Ascending aorta (tissue), 2 donors: ENCODE measurements at regions not wholly inside any gene's neighbourhood (a gene's known extent, or its start where the extent isn't known, plus 50 kb on each side); places are given as distances from the start of the nearest gene placed in this dataset.

ENCODE experiments used
- DNase-seq, 2 donors: peaks; one replicate each; pipeline ENCODE4 v3.0.0-alpha.2; 2019; ENCODE audit warnings: low spot score in 2 of 2
- H3K27ac ChIP-seq, 2 donors: fragments of 200-600 bp; sonication (generic); one replicate each; pipeline ENCODE4 v1.5.1; 2016 to 2017; ENCODE audit warnings: mild to moderate bottlenecking in 1 of 2
- H3K27me3 ChIP-seq: fragments of 200-600 bp; sonication (generic); one replicate; pipeline ENCODE4 v1.5.1; 2017
- H3K36me3 ChIP-seq, 2 donors: fragments of 200-600 bp; sonication (generic); one replicate each; pipeline ENCODE4 v1.5.1; 2016
- H3K4me1 ChIP-seq, 2 donors: fragments of 200-600 bp; sonication (generic); one replicate each; pipeline ENCODE4 v1.5.1; 2016 to 2017; ENCODE audit warnings: mild to moderate bottlenecking in 1 of 2
- H3K4me3 ChIP-seq, 2 donors: fragments of 200-600 bp; sonication (generic); one replicate each; pipeline ENCODE4 v1.5.1; 2016 to 2017; ENCODE audit warnings: mild to moderate bottlenecking in 1 of 2
- H3K9me3 ChIP-seq, 2 donors: fragments of 200-600 bp; sonication (generic); one replicate each; pipeline ENCODE4 v1.5.1; 2016
- intact Hi-C: fragments of 100-400 bp; cut with DNase I; formaldehyde crosslinking; loops from one replicate; pipeline ENCODE4 v1.15.1; 2023
- TF ChIP-seq, protein P1 (sequence below), 3 experiments: fragments of 200-600 bp in 2 of 3; fragments of 450-650 bp in 1 of 3; sonication (generic) in 2 of 3; IDR thresholded peaks; one replicate each; pipeline ENCODE4 v1.5.1; 2016 to 2019; ENCODE audit warnings: antibody characterized with exemption in 3 of 3, mild to moderate bottlenecking in 1 of 3, moderate library complexity in 1 of 3

DNA sequence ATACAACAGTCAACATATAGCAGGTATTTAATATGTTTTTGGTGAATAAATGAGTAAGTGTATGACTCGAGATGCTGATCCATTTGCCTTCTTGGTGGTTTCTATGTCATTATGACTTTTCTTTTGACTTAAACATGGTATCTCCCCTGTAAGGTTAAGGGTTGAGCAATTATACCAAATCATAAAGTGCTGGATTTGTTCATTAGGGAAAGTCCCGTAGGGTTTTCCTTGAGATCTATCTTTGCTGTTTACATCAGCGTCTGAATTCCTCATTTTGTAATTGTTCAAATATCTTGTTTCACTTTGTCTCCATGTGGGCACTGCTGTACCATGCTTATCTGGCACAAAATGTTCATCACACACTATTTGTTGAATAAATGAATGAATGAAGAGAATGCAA is 562.6 kb downstream of the EDEM1 start:
- H3K36me3 ChIP-seq, result no peaks in the 10 kb centered on the region
- intact Hi-C loops, result no loop called here
- no peak for DNase-seq
- no peak overlapping the region for H3K27ac ChIP-seq
- H3K4me3 ChIP-seq, result no peak overlapping the region
- no peaks in the 10 kb centered on the region for H3K27me3 ChIP-seq
- H3K9me3 ChIP-seq, result no peaks in the 10 kb centered on the region
- H3K4me1 ChIP-seq, result no peaks in the 10 kb centered on the region
- TF ChIP-seq, protein P1, sequence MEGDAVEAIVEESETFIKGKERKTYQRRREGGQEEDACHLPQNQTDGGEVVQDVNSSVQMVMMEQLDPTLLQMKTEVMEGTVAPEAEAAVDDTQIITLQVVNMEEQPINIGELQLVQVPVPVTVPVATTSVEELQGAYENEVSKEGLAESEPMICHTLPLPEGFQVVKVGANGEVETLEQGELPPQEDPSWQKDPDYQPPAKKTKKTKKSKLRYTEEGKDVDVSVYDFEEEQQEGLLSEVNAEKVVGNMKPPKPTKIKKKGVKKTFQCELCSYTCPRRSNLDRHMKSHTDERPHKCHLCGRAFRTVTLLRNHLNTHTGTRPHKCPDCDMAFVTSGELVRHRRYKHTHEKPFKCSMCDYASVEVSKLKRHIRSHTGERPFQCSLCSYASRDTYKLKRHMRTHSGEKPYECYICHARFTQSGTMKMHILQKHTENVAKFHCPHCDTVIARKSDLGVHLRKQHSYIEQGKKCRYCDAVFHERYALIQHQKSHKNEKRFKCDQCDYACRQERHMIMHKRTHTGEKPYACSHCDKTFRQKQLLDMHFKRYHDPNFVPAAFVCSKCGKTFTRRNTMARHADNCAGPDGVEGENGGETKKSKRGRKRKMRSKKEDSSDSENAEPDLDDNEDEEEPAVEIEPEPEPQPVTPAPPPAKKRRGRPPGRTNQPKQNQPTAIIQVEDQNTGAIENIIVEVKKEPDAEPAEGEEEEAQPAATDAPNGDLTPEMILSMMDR (IDR thresholded peaks at IDR 0.05), result no peak

DNA sequence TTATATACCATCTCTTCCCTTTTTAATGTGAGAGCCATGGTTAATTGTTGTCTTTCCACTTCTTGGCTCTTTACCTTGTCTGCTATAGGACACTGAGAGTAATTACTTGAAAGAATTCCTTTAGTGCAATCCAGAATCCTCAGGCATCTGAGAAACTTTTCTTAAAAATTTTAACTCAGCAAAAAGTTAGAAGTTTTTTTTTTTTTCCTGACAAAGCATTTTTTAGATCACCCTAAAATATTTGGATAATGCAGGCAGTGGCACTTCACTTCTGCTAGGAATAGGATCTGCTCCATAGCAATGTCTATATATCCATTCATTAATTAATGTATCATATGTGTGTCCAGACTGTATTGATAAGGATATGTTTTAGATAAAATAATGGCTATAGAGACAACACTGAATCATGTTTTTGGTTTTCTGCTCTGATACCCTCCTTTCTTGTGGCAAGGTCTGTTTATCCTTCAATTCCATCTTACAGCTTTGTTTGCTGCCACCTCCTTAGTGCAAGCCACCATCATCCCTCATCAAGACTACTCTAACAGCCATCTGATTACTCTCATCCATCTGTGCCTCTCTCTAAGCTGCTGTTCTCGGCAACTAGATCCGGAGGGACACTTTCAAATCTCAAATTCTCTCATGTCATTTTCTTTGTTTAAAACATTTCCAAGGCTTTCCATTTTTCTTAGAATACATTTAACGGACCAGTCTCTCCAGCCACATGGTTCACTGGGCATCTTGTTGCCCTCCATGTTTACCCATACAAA is 563.5 kb downstream of the EDEM1 start:
- no peak overlapping the region for H3K27ac ChIP-seq
- no peak for DNase-seq
- TF ChIP-seq, protein P1 (IDR thresholded peaks at IDR 0.05), result no peak
- no peaks in the 10 kb centered on the region for H3K36me3 ChIP-seq
- no peaks in the 10 kb centered on the region for H3K4me1 ChIP-seq
- H3K4me3 ChIP-seq, result no peak overlapping the region
- no peaks in the 10 kb centered on the region for H3K9me3 ChIP-seq
- H3K27me3 ChIP-seq, result no peaks in the 10 kb centered on the region
- intact Hi-C loops, result no loop called here

DNA sequence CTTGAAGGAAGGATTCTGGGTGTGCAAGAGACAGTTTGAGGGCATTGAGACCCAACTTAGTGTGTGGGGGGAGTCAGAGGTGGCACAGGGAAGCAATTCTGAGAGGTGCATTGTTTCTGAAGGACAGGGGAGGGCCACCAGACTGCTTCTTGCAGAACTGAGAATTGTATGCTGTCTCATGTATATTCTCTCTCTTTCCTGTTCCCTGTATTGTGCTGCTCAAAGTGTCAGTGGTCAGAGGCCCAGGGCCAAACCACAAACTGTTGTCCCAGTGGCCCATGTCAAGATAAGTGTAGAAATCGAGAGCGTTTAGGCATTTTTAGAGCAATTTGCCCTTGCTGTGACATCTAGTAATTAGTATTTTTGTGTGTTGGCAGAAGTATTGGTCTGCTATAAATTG is 567.1 kb downstream of the EDEM1 start:
- H3K27me3 ChIP-seq, result no peaks in the 10 kb centered on the region
- no peak for DNase-seq
- no peaks in the 10 kb centered on the region for H3K4me1 ChIP-seq
- H3K36me3 ChIP-seq, result no peaks in the 10 kb centered on the region
- H3K27ac ChIP-seq, result no peak overlapping the region
- H3K9me3 ChIP-seq, result no peaks in the 10 kb centered on the region
- TF ChIP-seq, protein P1 (IDR thresholded peaks at IDR 0.05), result no peak
- no peak overlapping the region for H3K4me3 ChIP-seq
- intact Hi-C loops, result no loop called here

DNA sequence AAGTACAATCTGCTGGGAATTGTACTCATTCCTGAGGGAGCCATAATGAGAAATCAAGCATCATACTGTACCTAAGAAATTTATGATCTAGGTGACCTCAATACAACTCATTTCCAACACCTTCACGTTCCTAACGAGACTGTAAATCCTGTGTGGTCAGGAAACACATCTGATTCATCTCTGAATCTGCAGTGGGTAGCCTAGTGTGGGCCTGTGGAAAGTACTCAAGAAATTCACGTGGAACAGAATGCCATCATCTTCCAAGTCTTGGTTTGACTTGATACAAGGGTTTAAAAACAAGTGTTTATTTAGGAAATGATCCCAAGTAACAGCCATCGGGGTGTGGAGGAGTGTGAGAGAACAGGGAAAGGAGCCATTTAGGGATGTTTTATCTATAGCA is 568.9 kb downstream of the EDEM1 start:
- Histone ChIP-seq H3K36me3 (no peaks in the 10 kb centered on the region), H3K9me3 (no peaks in the 10 kb centered on the region), H3K4me3 (no peak overlapping the region), H3K4me1 (no peaks in the 10 kb centered on the region), H3K27me3 (no peaks in the 10 kb centered on the region), H3K27ac (no peak overlapping the region)
- TF ChIP-seq, protein P1 (IDR thresholded peaks at IDR 0.05), result no peak
- DNase-seq, result no peak
- intact Hi-C loops, result no loop called here

DNA sequence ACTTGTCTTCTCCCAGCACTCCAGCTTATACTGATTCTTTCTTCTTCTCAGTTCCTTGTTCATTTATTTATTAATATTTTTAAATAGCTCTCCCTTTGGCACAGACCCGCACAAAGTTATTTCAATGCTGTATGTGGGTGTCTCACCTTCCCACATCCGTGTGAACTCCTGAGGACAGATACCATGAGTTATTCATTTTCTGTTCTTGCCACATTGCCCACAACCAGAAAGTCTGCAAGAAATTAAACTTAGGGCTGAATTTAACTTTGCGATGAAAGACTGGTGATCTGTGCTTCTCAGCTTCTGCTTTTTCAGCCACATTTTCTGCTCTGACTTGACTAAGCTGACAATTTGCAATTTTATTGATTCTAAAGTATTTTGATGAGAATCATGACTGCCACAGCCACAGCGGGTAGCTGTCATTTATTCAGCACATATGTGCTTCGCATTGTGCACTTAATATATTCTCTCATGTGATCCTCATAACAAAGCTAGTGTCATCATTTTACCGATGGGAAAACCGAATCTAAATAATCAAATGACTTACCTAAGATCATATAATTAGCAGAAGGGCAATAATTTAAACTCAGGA is 569.8 kb downstream of the EDEM1 start:
- TF ChIP-seq, protein P1 (IDR thresholded peaks at IDR 0.05), result no peak
- Histone ChIP-seq H3K27ac (no peak overlapping the region), H3K4me1 (no peaks in the 10 kb centered on the region), H3K4me3 (no peak overlapping the region), H3K36me3 (no peaks in the 10 kb centered on the region), H3K9me3 (no peaks in the 10 kb centered on the region), H3K27me3 (no peaks in the 10 kb centered on the region)
- intact Hi-C loops, result no loop called here
- no peak for DNase-seq
